ENCODE measurements at regions not wholly inside any gene's neighbourhood (a gene's known extent, or its start where the extent isn't known, plus 50 kb on each side); places are given as distances from the start of the nearest gene placed in this dataset.

DNA sequence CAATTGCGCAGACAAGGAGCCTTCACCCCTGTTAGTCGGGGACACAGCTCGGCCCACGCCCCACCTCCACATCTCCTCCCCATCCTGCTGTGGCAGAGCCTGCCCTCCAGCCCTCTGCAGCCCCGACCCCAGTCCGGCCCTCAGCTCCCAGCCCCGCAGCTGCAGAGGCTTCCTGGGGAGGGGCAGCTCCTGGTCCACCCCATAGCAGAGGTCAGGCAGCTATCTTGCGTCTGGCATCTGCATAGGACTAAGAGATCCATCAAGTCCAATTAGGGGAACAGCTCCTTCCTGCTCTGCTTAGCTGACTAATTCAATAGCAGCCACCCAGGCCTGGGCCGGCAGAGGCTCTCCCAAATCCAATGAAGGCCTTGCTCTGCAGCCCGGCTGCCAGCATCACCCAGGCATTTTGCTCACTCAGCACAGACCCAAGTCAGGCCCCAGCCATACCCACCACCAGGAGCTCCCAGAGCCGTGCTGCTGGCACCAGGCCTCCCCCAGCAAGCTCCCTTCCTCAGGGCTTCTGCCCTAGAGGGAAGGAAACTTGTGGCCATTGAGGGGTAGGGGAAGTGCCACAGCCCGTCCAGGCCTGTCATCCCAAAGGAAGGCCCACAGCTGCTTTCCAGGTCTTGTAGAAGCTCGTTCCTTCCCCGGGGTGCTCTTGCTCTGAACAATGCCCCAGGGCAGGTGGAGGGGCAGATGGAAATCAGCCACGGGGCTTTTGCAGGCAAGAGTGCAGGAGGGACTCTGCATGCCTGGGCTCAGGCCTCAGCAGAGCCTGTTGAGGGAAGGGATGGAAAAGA lies 106.2 kb upstream of the RET start:
- no peak overlapping the region for H2AFZ ChIP-seq (replicated peaks; ENCODE audit: low read length, poor library complexity)
- no peak overlapping the region for H3K14ac ChIP-seq (replicated peaks; ENCODE audit: low read depth, low read length)
- ATAC-seq (ENCODE audit: low read depth) (no peak), DNase-seq (no peak)
- WGBS, 2 experiments (ENCODE audit: extremely low coverage in 2 of 2, insufficient read length in 1 of 2), result 58% methylated on average over 4 of the region's 15 CpGs; no CpG with 5 or more reads in 1 of the 2 experiments
- no peak overlapping the region for H3K4me2 ChIP-seq (ENCODE audit: low read depth, low read length)
- in situ Hi-C loops (cut with MboI; ENCODE audit: low sequenced_read_pairs), result no loop called here
- H4K20me1 ChIP-seq (ENCODE audit: insufficient read depth, low read length), result no peaks in the 10 kb centered on the region
- H2AK5ac ChIP-seq (ENCODE audit: low read depth, low read length), result no peak overlapping the region
- H3K9ac ChIP-seq (ENCODE audit: low read depth, low read length), result no peak overlapping the region
- no peaks in the 10 kb centered on the region for H3K36me3 ChIP-seq (ENCODE audit: control insufficient read depth, insufficient read depth, low read length)
- H3K18ac ChIP-seq (ENCODE audit: low read depth, low read length), result no peak overlapping the region
- no peak for TF ChIP-seq CEBPB (IDR thresholded peaks at IDR 0.05; ENCODE audit: low read depth, low read length)
- no peak for TF ChIP-seq RFX5 (IDR thresholded peaks at IDR 0.05; ENCODE audit: low read depth, low read length)
- TF ChIP-seq RAD21 (IDR thresholded peaks at IDR 0.05; ENCODE audit: low read length), result no peak
- no peak for TF ChIP-seq CHD1 (IDR thresholded peaks at IDR 0.05; ENCODE audit: low read depth, low read length)
- no peak for TF ChIP-seq NFE2L2 (IDR thresholded peaks at IDR 0.05; ENCODE audit: low read depth, low read length)
- TF ChIP-seq RCOR1 (IDR thresholded peaks at IDR 0.05; ENCODE audit: insufficient replicate concordance, low read length), result no peak
- no peak for TF ChIP-seq MAZ (IDR thresholded peaks at IDR 0.05; ENCODE audit: borderline replicate concordance, low read depth, low read length)
- TF ChIP-seq CTCF (conservative IDR thresholded peaks at IDR 0.05; ENCODE audit: low read depth, low read length), result no peak
- TF ChIP-seq FOS (IDR thresholded peaks at IDR 0.05; ENCODE audit: low read depth, low read length), result no peak
- TF ChIP-seq POLR2A (IDR thresholded peaks at IDR 0.05; ENCODE audit: low read depth, low read length), result no peak
- H4K91ac ChIP-seq (ENCODE audit: insufficient read depth, low read depth, low read length), result no peak overlapping the region
- no peak overlapping the region for H4K8ac ChIP-seq (ENCODE audit: low read depth in 2 of 2, low read length in 2 of 2)
- dilution Hi-C loops (cut with HindIII; ENCODE audit: low sequenced_read_pairs, unreplicated experiment), result no loop called here
- intact Hi-C loops (cut with micrococcal nuclease), result no loop called here
- H2BK5ac ChIP-seq (ENCODE audit: low read depth, low read length, poor library complexity, severe bottlenecking), result no peak overlapping the region
- no peak overlapping the region for H4K5ac ChIP-seq (ENCODE audit: low read depth, low read length)
- H3K4me3 ChIP-seq (ENCODE audit: insufficient read depth, low read depth, low read length), result no peak overlapping the region
- no peak overlapping the region for H3K56ac ChIP-seq (ENCODE audit: extremely low read depth, insufficient read depth, low read length)
- no peaks in the 10 kb centered on the region for H3K79me1 ChIP-seq (ENCODE audit: low read depth in 1 of 2, low read length in 2 of 2)
- no peak overlapping the region for H3K23ac ChIP-seq (ENCODE audit: low read depth, low read length)
- H3K4ac ChIP-seq (ENCODE audit: low read depth, low read length), result no peak overlapping the region
- no peak overlapping the region for H2BK15ac ChIP-seq (ENCODE audit: low read depth, low read length)
- no peaks in the 10 kb centered on the region for H3K9me3 ChIP-seq (ENCODE audit: control insufficient read depth, insufficient read depth, low read length)
- ChIA-PET POLR2A (ENCODE audit: unreplicated experiment) (no interaction called here), CTCF (interaction anchor here (0.8 kb wide), 1 partner anchor 10 kb away, joined by 3 read pairs; no protein-coding TSS in a partner anchor)
- H2AK9ac ChIP-seq (replicated peaks; ENCODE audit: low read depth, low read length, poor library complexity), result no peak overlapping the region
- no peaks in the 10 kb centered on the region for H3K9me1 ChIP-seq (ENCODE audit: insufficient read depth, low read length)
- no peak overlapping the region for H2BK20ac ChIP-seq (ENCODE audit: low read depth, low read length)
- no peak overlapping the region for H3K27ac ChIP-seq (ENCODE audit: insufficient read depth, low read length)
- BruUV-seq (replicated peaks), result no TSS peak
- no peak overlapping the region for H2BK120ac ChIP-seq (ENCODE audit: low read depth, low read length)
- H3K4me1 ChIP-seq (ENCODE audit: control insufficient read depth, insufficient read depth, low read length), result no peaks in the 10 kb centered on the region
- H3K27me3 ChIP-seq (ENCODE audit: control insufficient read depth, insufficient read depth, low read length), result peaks cover 4% of the 10 kb centered on the region; the same call in 1 of the 2 replicates

Data from IMR-90 (cell line).